RWPE1 (cell line): ENCODE measurements at regions not wholly inside any gene's neighbourhood (a gene's known extent, or its start where the extent isn't known, plus 50 kb on each side); places are given as distances from the start of the nearest gene placed in this dataset.
"Not testable (repeated sequence)": the region's sequence is repeated elsewhere in the genome, so short reads cannot be mapped to it uniquely, and the experiment has no call there.

Source experiments
- CTCF ChIA-PET: fragments of 350-600 bp; sonication (Branson Sonifier 250); formaldehyde crosslinking; extraction: SDS; loops from one replicate; lab custom pipeline; 2021; lab: Yijun Ruan, JAX
- POLR2A ChIA-PET: fragments of 400-600 bp; formaldehyde crosslinking; extraction: SDS; loops from one replicate; lab custom pipeline; 2020; ENCODE audit warnings: antibody characterized with exemption; ENCODE audit not compliant: low non-redundant PET; lab: Yijun Ruan, JAX
- DNase-seq: peaks from one replicate; pipeline ENCODE4 v3.0.0; 2012; ENCODE audit warnings: low spot score
- H3K27ac ChIP-seq: fragments of 450-650 bp; 2 replicates; pipeline ENCODE4 v1.5.1; 2017
- TF ChIP-seq, protein P1 (sequence below): fragments of 450-650 bp; conservative IDR thresholded peaks from 2 replicates; pipeline ENCODE4 v1.5.1; 2017; ENCODE audit warnings: low read depth, mild to moderate bottlenecking

DNA sequence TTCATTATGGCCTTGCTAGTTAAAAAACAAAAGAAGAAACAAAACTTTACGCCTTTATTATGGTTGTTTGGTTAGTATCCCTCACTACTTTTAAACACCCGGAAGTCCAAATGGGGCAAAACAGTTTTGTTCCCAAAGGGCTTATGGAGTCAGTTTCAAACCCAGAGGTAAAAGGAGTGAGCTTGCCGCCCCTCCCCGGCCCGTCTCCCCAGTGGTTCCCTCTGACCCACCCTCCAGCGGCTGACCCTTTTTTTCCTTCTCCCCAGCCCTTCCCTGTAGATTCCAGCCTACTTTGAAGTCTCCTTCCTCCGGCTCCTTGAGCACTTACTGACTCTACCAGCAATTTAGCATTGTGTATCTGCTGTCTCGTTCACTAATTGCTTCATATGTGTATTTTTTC, 209.2 kb downstream of the ICOS start:
- no peak overlapping the region for H3K27ac ChIP-seq
- ChIA-PET POLR2A (no interaction called here), CTCF (interaction anchor here (0.5 to 1.4 kb wide), 16 partner anchors 8 to 1855 kb away, joined by 3 to 7 read pairs (median 3); no protein-coding TSS in a partner anchor)
- no peak for DNase-seq
- TF ChIP-seq, protein P1, sequence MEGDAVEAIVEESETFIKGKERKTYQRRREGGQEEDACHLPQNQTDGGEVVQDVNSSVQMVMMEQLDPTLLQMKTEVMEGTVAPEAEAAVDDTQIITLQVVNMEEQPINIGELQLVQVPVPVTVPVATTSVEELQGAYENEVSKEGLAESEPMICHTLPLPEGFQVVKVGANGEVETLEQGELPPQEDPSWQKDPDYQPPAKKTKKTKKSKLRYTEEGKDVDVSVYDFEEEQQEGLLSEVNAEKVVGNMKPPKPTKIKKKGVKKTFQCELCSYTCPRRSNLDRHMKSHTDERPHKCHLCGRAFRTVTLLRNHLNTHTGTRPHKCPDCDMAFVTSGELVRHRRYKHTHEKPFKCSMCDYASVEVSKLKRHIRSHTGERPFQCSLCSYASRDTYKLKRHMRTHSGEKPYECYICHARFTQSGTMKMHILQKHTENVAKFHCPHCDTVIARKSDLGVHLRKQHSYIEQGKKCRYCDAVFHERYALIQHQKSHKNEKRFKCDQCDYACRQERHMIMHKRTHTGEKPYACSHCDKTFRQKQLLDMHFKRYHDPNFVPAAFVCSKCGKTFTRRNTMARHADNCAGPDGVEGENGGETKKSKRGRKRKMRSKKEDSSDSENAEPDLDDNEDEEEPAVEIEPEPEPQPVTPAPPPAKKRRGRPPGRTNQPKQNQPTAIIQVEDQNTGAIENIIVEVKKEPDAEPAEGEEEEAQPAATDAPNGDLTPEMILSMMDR, result no peak

DNA sequence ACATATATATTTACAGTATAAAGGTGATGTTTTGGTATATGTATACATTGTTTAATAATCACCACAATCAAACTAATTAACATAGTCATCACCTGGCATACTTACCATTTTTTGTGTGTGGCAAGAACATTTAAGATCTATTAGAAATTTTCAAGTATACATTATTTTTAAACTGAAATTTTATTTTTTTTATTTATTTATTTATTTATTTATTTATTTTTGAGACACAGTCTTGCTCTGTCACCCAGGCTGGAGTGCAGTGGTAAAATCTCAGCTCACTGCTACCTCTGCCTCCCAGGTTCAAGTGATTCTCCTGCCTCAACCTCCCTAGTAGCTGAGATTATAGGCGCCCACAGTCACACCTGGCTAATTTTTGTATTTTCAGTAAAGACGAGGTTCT, 210.5 kb downstream of the ICOS start:
- DNase-seq, H3K27ac ChIP-seq, CTCF ChIA-PET, POLR2A ChIA-PET: not testable (repeated sequence)

DNA sequence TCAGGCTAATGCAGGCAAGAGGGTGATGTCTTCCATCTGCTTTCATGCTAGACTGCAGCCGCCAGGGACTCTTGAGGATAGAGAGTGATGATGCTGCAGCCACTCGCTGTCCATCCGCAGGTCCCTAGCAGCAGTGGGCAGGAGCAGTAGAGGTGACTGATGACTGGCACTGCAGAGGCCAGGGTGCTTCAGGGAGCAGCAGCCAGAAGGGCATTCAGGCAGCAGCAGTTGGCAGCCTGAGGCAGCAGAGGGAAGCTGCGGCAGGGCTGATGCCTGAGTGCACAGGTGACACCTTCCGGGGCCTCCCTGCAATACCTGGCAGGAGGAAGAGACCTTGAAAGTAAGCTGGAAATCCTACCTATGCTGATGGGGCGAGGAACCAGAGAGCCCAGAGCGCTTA, 214.2 kb downstream of the ICOS start:
- no peak overlapping the region for H3K27ac ChIP-seq
- ChIA-PET POLR2A (no interaction called here), CTCF (no interaction called here)
- DNase-seq, result no peak
- TF ChIP-seq, protein P1, result no peak

DNA sequence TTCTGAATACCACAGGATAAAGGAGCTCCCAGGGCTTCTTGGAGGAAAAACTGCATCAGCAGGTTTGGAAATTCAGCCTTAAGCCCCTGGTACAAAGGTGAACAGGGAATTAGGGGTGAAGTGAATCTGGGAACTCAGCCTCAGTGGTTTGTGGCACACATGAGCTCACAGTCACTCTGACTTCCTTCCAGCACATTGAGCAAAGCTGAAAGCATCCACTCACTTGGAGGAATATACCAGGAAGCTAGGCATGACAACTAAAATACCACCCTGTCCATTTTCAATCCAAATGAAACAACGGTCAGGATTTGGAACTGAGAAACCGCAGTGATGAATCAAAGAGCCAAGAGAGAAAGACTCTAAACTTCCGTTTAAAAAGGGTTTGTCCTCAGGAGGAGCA, 216.1 kb downstream of the ICOS start:
- CTCF ChIA-PET, result no interaction called here
- POLR2A ChIA-PET, result no interaction called here
- TF ChIP-seq, protein P1, result no peak
- DNase-seq, result no peak
- H3K27ac ChIP-seq, result no peak overlapping the region

DNA sequence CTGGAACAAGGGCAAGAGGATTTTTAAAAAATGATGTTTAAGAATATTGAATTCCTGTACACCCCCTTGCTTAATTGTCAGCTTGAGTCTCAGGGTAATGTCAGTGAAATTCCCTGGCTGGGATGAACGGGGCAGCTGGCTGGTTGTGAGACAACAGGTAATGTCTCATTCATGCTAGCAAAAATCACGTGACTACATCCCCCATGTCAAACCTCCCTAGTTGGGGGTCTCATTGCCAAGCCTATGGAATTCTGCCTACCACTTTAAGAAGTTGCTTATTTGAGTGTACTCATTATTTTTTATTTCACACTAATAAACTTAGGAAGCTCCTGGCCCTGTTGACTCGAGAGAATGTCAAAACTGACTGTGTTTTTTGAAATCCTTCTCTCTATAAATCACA, 218.3 kb downstream of the ICOS start:
- H3K27ac ChIP-seq, result no peak overlapping the region
- ChIA-PET POLR2A (no interaction called here), CTCF (no interaction called here)
- TF ChIP-seq, protein P1, result no peak
- no peak for DNase-seq

DNA sequence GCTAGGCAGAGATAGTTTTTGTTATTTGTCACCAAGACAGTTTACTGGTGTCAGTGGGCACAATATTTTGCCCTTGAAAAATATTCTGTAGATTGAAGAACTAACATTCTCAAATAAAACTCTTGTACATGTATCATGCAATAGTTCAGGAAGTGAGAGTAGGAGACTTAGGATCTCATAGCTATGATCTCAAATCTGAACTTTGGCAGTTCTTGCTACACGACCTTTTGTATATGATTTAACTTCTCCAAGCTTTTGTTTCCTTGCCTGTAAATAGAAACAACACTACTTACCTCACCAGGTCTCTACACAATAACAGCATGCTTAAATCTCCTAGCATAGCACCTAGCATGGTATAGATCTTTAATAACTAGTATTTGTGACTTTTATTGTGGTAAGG, 219.9 kb downstream of the ICOS start:
- H3K27ac ChIP-seq, result no peak overlapping the region
- TF ChIP-seq, protein P1, result no peak
- ChIA-PET POLR2A (no interaction called here), CTCF (no interaction called here)
- DNase-seq, result no peak

DNA sequence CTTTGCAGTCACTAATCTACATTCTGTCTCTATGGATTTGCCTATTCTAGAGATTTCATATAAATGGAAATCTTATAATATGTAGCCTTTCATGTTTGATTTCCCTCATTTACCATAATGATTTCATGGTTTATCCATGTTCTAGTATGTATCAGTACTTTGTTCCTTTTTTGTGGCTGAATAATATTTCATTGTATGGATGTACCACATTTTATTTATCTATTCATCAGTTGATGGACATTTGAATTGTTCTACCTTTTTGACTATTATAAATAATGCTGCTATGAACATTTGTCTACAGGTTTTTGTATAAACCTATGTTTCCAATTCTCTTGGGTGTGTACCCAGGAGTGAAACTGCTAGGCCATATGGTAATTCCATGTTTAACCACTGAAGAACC, 221.1 kb downstream of the ICOS start:
- TF ChIP-seq, protein P1, result no peak
- DNase-seq, result no peak
- ChIA-PET CTCF (no interaction called here), POLR2A (no interaction called here)
- H3K27ac ChIP-seq, result no peak overlapping the region
